Psoas muscle (tissue), 7 donors: ENCODE measurements at regions not wholly inside any gene's neighbourhood (a gene's known extent, or its start where the extent isn't known, plus 50 kb on each side); places are given as distances from the start of the nearest gene placed in this dataset.
"Not testable (repeated sequence)": the region's sequence is repeated elsewhere in the genome, so short reads cannot be mapped to it uniquely, and the experiment has no call there.

Source experiments
- ATAC-seq, 4 donors: fragments of 200-7000 bp; cut with Tn5 transposase; one replicate each; pipeline ENCODE4 v1.9.1; 2020; ENCODE audit warnings: moderate library complexity in 3 of 4, mild to moderate bottlenecking in 2 of 4
- DNase-seq, 2 donors: peaks; one replicate each; pipeline ENCODE4 v3.0.0-alpha.2; 2020
- H3K27ac ChIP-seq: fragments of 200-600 bp; one replicate; pipeline ENCODE4 v1.8.0; 2022
- H3K27me3 ChIP-seq, 3 donors: fragments of 200-600 bp in 1 of 3; one replicate each; pipeline versions ENCODE4 v1.6.1 to v1.8.0; 2013 to 2022; ENCODE audit warnings: low read length in 2 of 3, mild to moderate bottlenecking in 2 of 3, moderate library complexity in 1 of 3; ENCODE audit not compliant: insufficient read depth in 3 of 3
- H3K36me3 ChIP-seq, 2 donors: fragments of 200-600 bp in 1 of 2; one replicate each; pipeline versions ENCODE4 v1.6.1 to v1.8.0; 2013 to 2022; ENCODE audit warnings: low read depth in 1 of 2, mild to moderate bottlenecking in 1 of 2, moderate library complexity in 1 of 2; ENCODE audit not compliant: insufficient read depth in 1 of 2
- H3K4me1 ChIP-seq: fragments of 200-600 bp; one replicate; pipeline ENCODE4 v1.8.0; 2022
- H3K4me3 ChIP-seq: fragments of 200-600 bp; one replicate; pipeline ENCODE4 v1.8.0; 2022; ENCODE audit warnings: mild to moderate bottlenecking
- H3K9me3 ChIP-seq: fragments of 200-600 bp; one replicate; pipeline ENCODE4 v1.8.0; 2022
- CTCF ChIP-seq: fragments of 200-600 bp; IDR thresholded peaks from one replicate; pipeline ENCODE4 v1.8.0; 2022; ENCODE audit warnings: antibody characterized with exemption
- WGBS, 3 donors: extraction: QIAGEN DNeasy Blood & Tissue Kit; methylation state at CpG; one replicate each; pipeline versions ENCODE4 v1.1.6 to v1.1.7; 2013; 5-methylcytosine and 5-hydroxymethylcytosine counted together
- intact Hi-C, 2 donors: fragments of 100-400 bp; cut with DNase I; formaldehyde crosslinking; loops; one replicate each; pipeline versions ENCODE4 v1.11.0 to v1.14.2; 2022
- donor health status: healthy with polysubstance abuse.
- donor health status: DM: no; HTN: no; CAD: no; lungs with moderate emphysema.
- donor health status: Bipolar disorder and iron deficiency.
- donor health status: healthy.
- donor health status: DM: yes; HTN: yes; CAD: no.
- donor health status: DM: no; HTN: no; CAD: no.
- donor health status: DM: yes; HTN: yes; CAD: no.

DNA sequence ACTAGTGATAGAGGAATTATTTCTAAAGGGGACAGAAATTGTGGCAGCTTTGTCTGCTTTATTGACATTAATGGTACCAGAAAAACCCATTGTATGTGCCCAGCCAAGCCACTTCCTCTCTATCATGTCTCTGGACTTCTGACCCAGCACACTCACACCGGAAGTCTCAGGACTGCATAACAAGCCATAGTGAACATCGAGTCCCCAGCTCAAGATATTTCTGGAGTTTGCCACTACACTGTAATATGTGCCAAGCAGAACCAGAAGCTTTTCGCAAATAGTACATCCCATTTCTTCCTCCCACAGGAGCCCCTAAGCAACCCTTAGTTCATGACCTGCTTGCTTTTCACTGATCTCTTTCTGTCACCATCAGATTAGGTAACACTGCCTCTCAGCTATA is 187.4 kb upstream of the GHR start:
- Histone ChIP-seq H3K9me3 (no peaks in the 10 kb centered on the region), H3K27ac (no peak overlapping the region), H3K36me3 (no peaks in the 10 kb centered on the region), H3K4me3 (no peak overlapping the region), H3K27me3 (no peaks in the 10 kb centered on the region), H3K4me1 (no peaks in the 10 kb centered on the region)
- DNase-seq = peak; percentile 19 to 56
- intact Hi-C loops = no loop called here
- ATAC-seq = peak in 3 of 4 donors; percentile 61 to 79 (median 63)
- 61 to 83% (median 76%) methylated on average over 3 of the region's 3 CpGs for WGBS, 3 donors
- no peak for TF ChIP-seq CTCF

GRCh38 chr5:42241636-42242035 is 181.6 kb upstream of the GHR start:
- H3K4me3 ChIP-seq = no peak overlapping the region
- intact Hi-C loops = no loop called here
- ATAC-seq = no peak
- H3K4me1 ChIP-seq = no peaks in the 10 kb centered on the region
- no peaks in the 10 kb centered on the region for H3K9me3 ChIP-seq
- TF ChIP-seq CTCF = no peak
- H3K27me3 ChIP-seq = no peaks in the 10 kb centered on the region
- no peak overlapping the region for H3K27ac ChIP-seq
- no peaks in the 10 kb centered on the region for H3K36me3 ChIP-seq
- 86 to 90% (median 89%) methylated on average over 2 of the region's 2 CpGs for WGBS, 3 donors
- no peak for DNase-seq

DNA sequence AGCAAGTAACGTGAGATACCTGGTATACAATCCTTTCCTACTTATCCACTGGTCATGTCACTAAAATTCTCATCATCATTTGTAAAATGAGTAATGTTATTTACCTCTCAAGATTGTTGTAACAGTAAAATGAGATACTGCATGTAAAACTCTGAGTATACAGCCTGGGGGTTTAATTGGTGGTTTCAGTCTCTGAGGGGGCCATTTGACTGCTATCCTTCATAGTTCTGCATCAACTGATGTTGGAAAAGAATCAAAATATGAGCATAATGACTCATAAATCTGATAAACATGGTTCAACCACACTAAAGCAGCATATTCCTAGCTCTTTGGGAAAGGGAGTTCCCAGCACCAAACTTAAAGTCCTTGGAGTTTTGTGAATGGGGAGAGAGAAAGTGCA is 181.0 kb upstream of the GHR start:
- no peaks in the 10 kb centered on the region for H3K9me3 ChIP-seq
- H3K36me3 ChIP-seq = no peaks in the 10 kb centered on the region
- H3K27ac ChIP-seq = no peak overlapping the region
- no peak for TF ChIP-seq CTCF
- WGBS, 3 donors = 64 to 71% (median 65%) methylated on average over 1 of the region's 1 CpG
- H3K4me3 ChIP-seq = no peak overlapping the region
- intact Hi-C loops = no loop called here
- no peak for ATAC-seq
- no peaks in the 10 kb centered on the region for H3K27me3 ChIP-seq
- H3K4me1 ChIP-seq = no peaks in the 10 kb centered on the region
- no peak for DNase-seq

GRCh38 chr5:42242881-42243485 is 180.3 kb upstream of the GHR start:
- H3K36me3 ChIP-seq = no peaks in the 10 kb centered on the region
- no peaks in the 10 kb centered on the region for H3K9me3 ChIP-seq
- DNase-seq (peak in 1 of 2 donors; percentile 39), ATAC-seq (peak in 2 of 4 donors; percentile 42 to 72)
- 46 to 58% (median 49%) methylated on average over 5 of the region's 5 CpGs for WGBS, 3 donors
- H3K4me3 ChIP-seq = no peak overlapping the region
- no peak for TF ChIP-seq CTCF
- intact Hi-C loops = no loop called here
- no peak overlapping the region for H3K27ac ChIP-seq
- no peaks in the 10 kb centered on the region for H3K27me3 ChIP-seq
- no peaks in the 10 kb centered on the region for H3K4me1 ChIP-seq

DNA sequence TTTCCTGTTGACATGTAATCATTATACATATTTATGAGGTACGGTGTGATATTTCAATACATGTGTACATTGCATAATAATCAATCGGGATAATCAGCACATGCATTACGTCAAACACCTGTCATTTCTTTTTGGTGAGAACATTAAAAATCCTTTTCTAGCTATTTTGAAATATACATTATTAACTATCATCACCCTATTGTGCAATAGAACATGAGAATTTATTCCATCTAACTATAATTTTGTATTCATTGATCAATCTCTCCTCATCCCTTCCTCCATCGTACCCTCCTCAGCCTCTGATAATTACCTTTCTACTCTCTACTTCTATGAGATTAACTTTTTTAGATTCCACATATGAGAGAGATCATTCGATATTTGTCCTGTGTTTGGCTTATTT is 170.9 kb upstream of the GHR start:
- Histone ChIP-seq H3K27me3 (no peaks in the 10 kb centered on the region), H3K4me1 (no peaks in the 10 kb centered on the region), H3K36me3 (no peaks in the 10 kb centered on the region), H3K9me3 (no peaks in the 10 kb centered on the region), H3K4me3 (no peak overlapping the region), H3K27ac (no peak overlapping the region)
- intact Hi-C loops = no loop called here
- ATAC-seq (no peak), DNase-seq (no peak)
- no peak for TF ChIP-seq CTCF
- 92 to 96% (median 96%) methylated on average over 5 of the region's 5 CpGs for WGBS, 3 donors

- H3K4me1 ChIP-seq, DNase-seq, intact Hi-C loops, ATAC-seq, H3K4me3 ChIP-seq, H3K27ac ChIP-seq, H3K9me3 ChIP-seq, H3K27me3 ChIP-seq, H3K36me3 ChIP-seq: not testable (repeated sequence)
- WGBS, 3 donors = 86 to 93% (median 90%) methylated on average over 11 to 12 of the region's 12 CpGs
Measured at GRCh38 chr5:42259914-42260313, 163.3 kb upstream of the GHR start.
